ENCODE measurements at regions not wholly inside any gene's neighbourhood (a gene's known extent, or its start where the extent isn't known, plus 50 kb on each side); places are given as distances from the start of the nearest gene placed in this dataset.

GRCh38 chr19:28199323-28199722, 1013.6 kb downstream of the UQCRFS1 start:
- TF ChIP-seq, protein P1, sequence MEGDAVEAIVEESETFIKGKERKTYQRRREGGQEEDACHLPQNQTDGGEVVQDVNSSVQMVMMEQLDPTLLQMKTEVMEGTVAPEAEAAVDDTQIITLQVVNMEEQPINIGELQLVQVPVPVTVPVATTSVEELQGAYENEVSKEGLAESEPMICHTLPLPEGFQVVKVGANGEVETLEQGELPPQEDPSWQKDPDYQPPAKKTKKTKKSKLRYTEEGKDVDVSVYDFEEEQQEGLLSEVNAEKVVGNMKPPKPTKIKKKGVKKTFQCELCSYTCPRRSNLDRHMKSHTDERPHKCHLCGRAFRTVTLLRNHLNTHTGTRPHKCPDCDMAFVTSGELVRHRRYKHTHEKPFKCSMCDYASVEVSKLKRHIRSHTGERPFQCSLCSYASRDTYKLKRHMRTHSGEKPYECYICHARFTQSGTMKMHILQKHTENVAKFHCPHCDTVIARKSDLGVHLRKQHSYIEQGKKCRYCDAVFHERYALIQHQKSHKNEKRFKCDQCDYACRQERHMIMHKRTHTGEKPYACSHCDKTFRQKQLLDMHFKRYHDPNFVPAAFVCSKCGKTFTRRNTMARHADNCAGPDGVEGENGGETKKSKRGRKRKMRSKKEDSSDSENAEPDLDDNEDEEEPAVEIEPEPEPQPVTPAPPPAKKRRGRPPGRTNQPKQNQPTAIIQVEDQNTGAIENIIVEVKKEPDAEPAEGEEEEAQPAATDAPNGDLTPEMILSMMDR (IDR thresholded peaks at IDR 0.05 in 4 of 5, conservative IDR thresholded peaks at IDR 0.05 in 1 of 5): no peak
- TF ChIP-seq POLR2A (IDR thresholded peaks at IDR 0.05): no peak

Measured in gastrocnemius medialis (tissue), 4 donors.